ENCODE measurements at regions not wholly inside any gene's neighbourhood (a gene's known extent, or its start where the extent isn't known, plus 50 kb on each side); places are given as distances from the start of the nearest gene placed in this dataset.

- TF ChIP-seq, protein P1, sequence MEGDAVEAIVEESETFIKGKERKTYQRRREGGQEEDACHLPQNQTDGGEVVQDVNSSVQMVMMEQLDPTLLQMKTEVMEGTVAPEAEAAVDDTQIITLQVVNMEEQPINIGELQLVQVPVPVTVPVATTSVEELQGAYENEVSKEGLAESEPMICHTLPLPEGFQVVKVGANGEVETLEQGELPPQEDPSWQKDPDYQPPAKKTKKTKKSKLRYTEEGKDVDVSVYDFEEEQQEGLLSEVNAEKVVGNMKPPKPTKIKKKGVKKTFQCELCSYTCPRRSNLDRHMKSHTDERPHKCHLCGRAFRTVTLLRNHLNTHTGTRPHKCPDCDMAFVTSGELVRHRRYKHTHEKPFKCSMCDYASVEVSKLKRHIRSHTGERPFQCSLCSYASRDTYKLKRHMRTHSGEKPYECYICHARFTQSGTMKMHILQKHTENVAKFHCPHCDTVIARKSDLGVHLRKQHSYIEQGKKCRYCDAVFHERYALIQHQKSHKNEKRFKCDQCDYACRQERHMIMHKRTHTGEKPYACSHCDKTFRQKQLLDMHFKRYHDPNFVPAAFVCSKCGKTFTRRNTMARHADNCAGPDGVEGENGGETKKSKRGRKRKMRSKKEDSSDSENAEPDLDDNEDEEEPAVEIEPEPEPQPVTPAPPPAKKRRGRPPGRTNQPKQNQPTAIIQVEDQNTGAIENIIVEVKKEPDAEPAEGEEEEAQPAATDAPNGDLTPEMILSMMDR (IDR thresholded peaks at IDR 0.05): no peak
- TF ChIP-seq POLR2A (IDR thresholded peaks at IDR 0.05) (no peak), EP300 (IDR thresholded peaks at IDR 0.05) (no peak)
Measured at GRCh38 chr18:11247381-11247970, 98.1 kb upstream of the PIEZO2 start.
